ENCODE measurements at regions not wholly inside any gene's neighbourhood (a gene's known extent, or its start where the extent isn't known, plus 50 kb on each side); places are given as distances from the start of the nearest gene placed in this dataset.

DNA sequence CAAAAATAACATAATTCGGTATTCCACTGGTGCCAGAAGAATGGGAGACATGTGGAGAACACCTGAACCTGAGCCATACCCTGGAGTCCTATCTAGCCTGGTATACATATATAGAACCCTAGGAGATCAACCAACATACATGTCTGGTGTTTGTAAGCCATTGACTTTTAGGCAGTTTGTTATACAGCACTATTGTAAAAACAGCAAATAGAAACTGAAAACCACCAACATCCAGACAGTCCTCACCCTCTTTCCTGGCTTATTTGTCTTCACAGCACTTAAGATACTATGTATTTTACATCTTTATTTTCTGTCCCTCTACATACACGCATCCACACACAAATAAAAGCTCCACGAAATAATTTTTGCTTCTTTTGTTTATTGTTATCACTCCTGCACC, 404.2 kb upstream of the PMFBP1 start:
- no peaks in the 10 kb centered on the region for H3K27me3 Mint-ChIP-seq (ENCODE audit: low read depth in 3 of 3)

DNA sequence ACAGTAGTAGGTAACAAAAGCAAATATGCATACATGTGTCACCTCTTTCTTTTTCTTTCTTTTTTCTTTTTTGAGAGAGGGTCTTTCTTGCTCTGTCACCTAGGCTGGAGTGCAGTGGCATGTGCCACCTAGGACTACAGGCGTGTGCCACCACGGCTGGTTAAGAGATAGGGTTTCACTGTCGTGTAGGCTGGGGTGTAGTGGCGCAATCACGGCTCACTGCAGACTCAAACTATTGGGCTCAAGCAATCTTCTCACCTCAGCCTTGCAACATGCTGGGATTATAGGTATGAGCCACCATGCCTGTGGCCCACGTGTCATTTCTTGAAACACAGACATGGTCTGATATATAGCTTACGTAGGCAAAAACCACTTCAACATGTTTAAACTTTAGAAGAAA, 397.7 kb upstream of the PMFBP1 start:
- no peaks in the 10 kb centered on the region for H3K27me3 Mint-ChIP-seq (ENCODE audit: low read depth in 3 of 3)

More for the DNA sequence above, 404.2 kb upstream of the PMFBP1 start:
- Histone ChIP-seq H2AFZ (ENCODE audit: insufficient read depth, low read depth, low read length, poor library complexity, severe bottlenecking) (no peak overlapping the region), H3K79me2 (ENCODE audit: insufficient read depth, low read length) (no peaks in the 10 kb centered on the region), H4K20me1 (ENCODE audit: insufficient read depth, low read length) (no peaks in the 10 kb centered on the region), H3K27me3 (ENCODE audit: control insufficient read depth in 2 of 2, insufficient read depth in 2 of 2, low read length in 2 of 2) (no peaks in the 10 kb centered on the region), H3K9me3 (replicated peaks in 1 of 2; ENCODE audit: control insufficient read depth in 1 of 2, insufficient read depth in 1 of 2, low read length in 2 of 2) (peaks cover 0 to 4% of the 10 kb centered on the region in 2 donors), H3K27ac (ENCODE audit: low read depth in 1 of 2, low read length in 2 of 2) (no peak overlapping the region), H3K4me1 (ENCODE audit: control insufficient read depth in 1 of 2, insufficient read depth in 2 of 2, low read length in 2 of 2) (no peaks in the 10 kb centered on the region), H3K4me3 (replicated peaks in 1 of 3; ENCODE audit: low read depth in 2 of 3, low read length in 3 of 3) (no peak overlapping the region), H3K9ac (ENCODE audit: insufficient read depth, low read length, poor library complexity, severe bottlenecking) (no peak overlapping the region), H3K4me2 (replicated peaks; ENCODE audit: extremely low read depth, low read length, poor library complexity, severe bottlenecking) (no peak overlapping the region), H3K36me3 (replicated peaks in 1 of 2; ENCODE audit: control insufficient read depth in 1 of 2, insufficient read depth in 2 of 2, low read length in 2 of 2) (no peaks in the 10 kb centered on the region)
- no CpG with 5 or more reads among the region's 3 CpGs for WGBS (ENCODE audit: insufficient coverage)
- no peak overlapping the region for H3K27ac Mint-ChIP-seq
- H3K4me3 Mint-ChIP-seq = no peak overlapping the region
- intact Hi-C loops (cut with micrococcal nuclease) = no loop called here
- peaks cover 0 to 8% (median 6%) of the 10 kb centered on the region in 7 donors for H3K9me3 Mint-ChIP-seq
- H3K36me3 Mint-ChIP-seq = no peaks in the 10 kb centered on the region
- no peaks in the 10 kb centered on the region for H3K4me1 Mint-ChIP-seq
- DNase-seq = no peak
- TF ChIP-seq, protein P1, sequence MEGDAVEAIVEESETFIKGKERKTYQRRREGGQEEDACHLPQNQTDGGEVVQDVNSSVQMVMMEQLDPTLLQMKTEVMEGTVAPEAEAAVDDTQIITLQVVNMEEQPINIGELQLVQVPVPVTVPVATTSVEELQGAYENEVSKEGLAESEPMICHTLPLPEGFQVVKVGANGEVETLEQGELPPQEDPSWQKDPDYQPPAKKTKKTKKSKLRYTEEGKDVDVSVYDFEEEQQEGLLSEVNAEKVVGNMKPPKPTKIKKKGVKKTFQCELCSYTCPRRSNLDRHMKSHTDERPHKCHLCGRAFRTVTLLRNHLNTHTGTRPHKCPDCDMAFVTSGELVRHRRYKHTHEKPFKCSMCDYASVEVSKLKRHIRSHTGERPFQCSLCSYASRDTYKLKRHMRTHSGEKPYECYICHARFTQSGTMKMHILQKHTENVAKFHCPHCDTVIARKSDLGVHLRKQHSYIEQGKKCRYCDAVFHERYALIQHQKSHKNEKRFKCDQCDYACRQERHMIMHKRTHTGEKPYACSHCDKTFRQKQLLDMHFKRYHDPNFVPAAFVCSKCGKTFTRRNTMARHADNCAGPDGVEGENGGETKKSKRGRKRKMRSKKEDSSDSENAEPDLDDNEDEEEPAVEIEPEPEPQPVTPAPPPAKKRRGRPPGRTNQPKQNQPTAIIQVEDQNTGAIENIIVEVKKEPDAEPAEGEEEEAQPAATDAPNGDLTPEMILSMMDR (IDR thresholded peaks at IDR 0.05) = no peak

More for the DNA sequence above, 397.7 kb upstream of the PMFBP1 start:
- H2AFZ ChIP-seq (ENCODE audit: insufficient read depth, low read depth, low read length, poor library complexity, severe bottlenecking) = no peak overlapping the region
- no peak overlapping the region for H3K27ac ChIP-seq (ENCODE audit: low read depth in 1 of 2, low read length in 2 of 2)
- no peak overlapping the region for H3K27ac Mint-ChIP-seq
- H4K20me1 ChIP-seq (ENCODE audit: insufficient read depth, low read length) = no peaks in the 10 kb centered on the region
- H3K4me2 ChIP-seq (replicated peaks; ENCODE audit: extremely low read depth, low read length, poor library complexity, severe bottlenecking) = no peak overlapping the region
- H3K9ac ChIP-seq (ENCODE audit: insufficient read depth, low read length, poor library complexity, severe bottlenecking) = no peak overlapping the region
- no peaks in the 10 kb centered on the region for H3K36me3 ChIP-seq (replicated peaks in 1 of 2; ENCODE audit: control insufficient read depth in 1 of 2, insufficient read depth in 2 of 2, low read length in 2 of 2)
- H3K4me3 ChIP-seq (replicated peaks in 1 of 3; ENCODE audit: low read depth in 2 of 3, low read length in 3 of 3) = no peak overlapping the region
- DNase-seq = no peak
- no peaks in the 10 kb centered on the region for H3K36me3 Mint-ChIP-seq
- H3K9me3 ChIP-seq (replicated peaks in 1 of 2; ENCODE audit: control insufficient read depth in 1 of 2, insufficient read depth in 1 of 2, low read length in 2 of 2) = no peaks in the 10 kb centered on the region
- peaks cover 0 to 7% (median 0%) of the 10 kb centered on the region in 7 donors for H3K9me3 Mint-ChIP-seq
- no peaks in the 10 kb centered on the region for H3K4me1 Mint-ChIP-seq
- 100% methylated on average over 1 of the region's 7 CpGs for WGBS (ENCODE audit: insufficient coverage)
- no peaks in the 10 kb centered on the region for H3K79me2 ChIP-seq (ENCODE audit: insufficient read depth, low read length)
- TF ChIP-seq, protein P1 (IDR thresholded peaks at IDR 0.05) = no peak
- intact Hi-C loops (cut with micrococcal nuclease) = no loop called here
- H3K27me3 ChIP-seq (ENCODE audit: control insufficient read depth in 2 of 2, insufficient read depth in 2 of 2, low read length in 2 of 2) = no peaks in the 10 kb centered on the region
- no peak overlapping the region for H3K4me3 Mint-ChIP-seq
- no peaks in the 10 kb centered on the region for H3K4me1 ChIP-seq (ENCODE audit: control insufficient read depth in 1 of 2, insufficient read depth in 2 of 2, low read length in 2 of 2)
